Fibroblast of the conjunctiva (primary cell): ENCODE measurements at regions not wholly inside any gene's neighbourhood (a gene's known extent, or its start where the extent isn't known, plus 50 kb on each side); places are given as distances from the start of the nearest gene placed in this dataset.
"Not testable (repeated sequence)": the region's sequence is repeated elsewhere in the genome, so short reads cannot be mapped to it uniquely, and the experiment has no call there.

Source experiments
- DNase-seq: peaks from one replicate; pipeline ENCODE4 v3.0.0-alpha.2; 2010; ENCODE audit warnings: low read depth

- DNase-seq: no peak
These were observed 220.6 kb downstream of the TPBG start for GRCh38 chr6:82584194-82584695.

GRCh38 chr6:82584856-82585255 lies 221.2 kb downstream of the TPBG start:
- DNase-seq: no peak

GRCh38 chr6:82588020-82588419 lies 224.4 kb downstream of the TPBG start:
- DNase-seq: no peak

- DNase-seq: no peak
These were observed 225.3 kb downstream of the TPBG start for GRCh38 chr6:82588859-82589412.

- DNase-seq: peak; percentile 40
These were observed 226.0 kb downstream of the TPBG start for GRCh38 chr6:82589509-82590206.

- DNase-seq: no peak
These were observed 233.6 kb downstream of the TPBG start for GRCh38 chr6:82597201-82597600.

- no peak for DNase-seq
These were observed 239.2 kb downstream of the TPBG start for GRCh38 chr6:82602776-82603175.

GRCh38 chr6:82603871-82604270 lies 240.3 kb downstream of the TPBG start:
- no peak for DNase-seq

GRCh38 chr6:82607998-82608725 lies 244.5 kb downstream of the TPBG start:
- no peak for DNase-seq

GRCh38 chr6:82608781-82609180 lies 245.2 kb downstream of the TPBG start:
- no peak for DNase-seq

- DNase-seq: no peak
These were observed 248.1 kb downstream of the TPBG start for GRCh38 chr6:82611751-82612150.

- DNase-seq: no peak
These were observed 248.9 kb downstream of the TPBG start for GRCh38 chr6:82612475-82613039.

GRCh38 chr6:82614518-82614917 lies 250.9 kb downstream of the TPBG start:
- no peak for DNase-seq

GRCh38 chr6:82616386-82617028 lies 252.9 kb downstream of the TPBG start:
- no peak for DNase-seq

- no peak for DNase-seq
These were observed 254.0 kb downstream of the TPBG start for GRCh38 chr6:82617648-82618047.

- no peak for DNase-seq
These were observed 256.0 kb downstream of the TPBG start for GRCh38 chr6:82619573-82619972.

GRCh38 chr6:82622461-82622860 lies 258.8 kb downstream of the TPBG start:
- DNase-seq: no peak

GRCh38 chr6:82624251-82624650 lies 260.6 kb downstream of the TPBG start:
- no peak for DNase-seq

GRCh38 chr6:82626946-82627345 lies 263.3 kb downstream of the TPBG start:
- DNase-seq: not testable (repeated sequence)

- no peak for DNase-seq
These were observed 266.3 kb downstream of the TPBG start for GRCh38 chr6:82629921-82630320.

- DNase-seq: no peak
These were observed 278.1 kb downstream of the TPBG start for GRCh38 chr6:82641677-82642076.

GRCh38 chr6:82645536-82646230 lies 282.1 kb downstream of the TPBG start:
- no peak for DNase-seq
